ENCODE measurements at regions not wholly inside any gene's neighbourhood (a gene's known extent, or its start where the extent isn't known, plus 50 kb on each side); places are given as distances from the start of the nearest gene placed in this dataset.

GRCh38 chr2:23206650-23207049 lies 178.3 kb upstream of the KLHL29 start:
- H3K4me1 ChIP-seq (ENCODE audit: control insufficient read depth, low read depth, low read length), result no peaks in the 10 kb centered on the region
- no peaks in the 10 kb centered on the region for H3K27me3 ChIP-seq (ENCODE audit: insufficient read depth, low read length, poor library complexity)
- WGBS (ENCODE audit: extremely low coverage, insufficient coverage, low lambda C conversion rate), result no CpG with 5 or more reads among the region's 8 CpGs
- H2BK5ac ChIP-seq (ENCODE audit: low read length), result no peak overlapping the region
- no peak overlapping the region for H3K9ac ChIP-seq (ENCODE audit: low read length)
- H3K27ac ChIP-seq (ENCODE audit: low read depth, low read length), result no peak overlapping the region
- no peak overlapping the region for H2AK5ac ChIP-seq (ENCODE audit: low read length)
- H3K56ac ChIP-seq (ENCODE audit: low read length), result no peak overlapping the region
- H3K4me3 ChIP-seq (ENCODE audit: low read length), result no peak overlapping the region
- no peaks in the 10 kb centered on the region for H3K79me2 ChIP-seq (ENCODE audit: control insufficient read depth, insufficient read depth, low read length)
- H3K18ac ChIP-seq (ENCODE audit: low read length), result no peak overlapping the region
- no peak overlapping the region for H4K5ac ChIP-seq (ENCODE audit: low read length)
- no peak overlapping the region for H3K4ac ChIP-seq (ENCODE audit: low read depth, low read length)
- no peak overlapping the region for H3K4me2 ChIP-seq (ENCODE audit: low read length)
- no peaks in the 10 kb centered on the region for H3K36me3 ChIP-seq (ENCODE audit: control insufficient read depth, insufficient read depth, low read length)
- H2BK15ac ChIP-seq (replicated peaks; ENCODE audit: low read depth), result no peak overlapping the region
- H2BK120ac ChIP-seq (ENCODE audit: low read depth, low read length), result no peak overlapping the region
- H4K8ac ChIP-seq (ENCODE audit: low read depth, low read length), result no peak overlapping the region
- no peaks in the 10 kb centered on the region for H3K79me1 ChIP-seq (ENCODE audit: low read length)
- no peak overlapping the region for H3K23ac ChIP-seq (ENCODE audit: low read length)
- no peak for DNase-seq

DNA sequence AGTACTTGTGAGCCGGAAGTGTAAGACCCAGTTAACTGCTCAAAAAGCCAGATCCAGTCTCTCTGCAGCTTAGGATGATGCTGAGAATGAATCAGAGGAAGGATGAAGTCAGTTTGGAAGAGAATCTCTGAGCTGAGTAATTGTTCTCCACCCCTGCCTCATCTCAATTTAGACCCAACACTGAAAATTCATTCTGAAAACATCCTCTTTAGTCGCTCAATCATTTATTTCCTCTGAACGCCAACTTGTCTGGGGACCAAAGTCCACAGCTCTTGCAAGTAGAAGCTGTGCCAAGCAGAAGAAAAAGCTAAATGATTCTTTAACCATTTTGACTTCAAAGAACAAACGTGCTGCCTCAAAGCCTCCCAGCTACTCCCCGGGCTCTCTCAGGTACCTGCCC lies 177.1 kb upstream of the KLHL29 start:
- H2BK120ac ChIP-seq (ENCODE audit: low read depth, low read length), result no peak overlapping the region
- no peak overlapping the region for H2BK15ac ChIP-seq (replicated peaks; ENCODE audit: low read depth)
- H4K5ac ChIP-seq (ENCODE audit: low read length), result no peak overlapping the region
- H2AK5ac ChIP-seq (ENCODE audit: low read length), result no peak overlapping the region
- H3K79me2 ChIP-seq (ENCODE audit: control insufficient read depth, insufficient read depth, low read length), result no peaks in the 10 kb centered on the region
- no peak overlapping the region for H3K56ac ChIP-seq (ENCODE audit: low read length)
- no peak overlapping the region for H4K8ac ChIP-seq (ENCODE audit: low read depth, low read length)
- H3K36me3 ChIP-seq (ENCODE audit: control insufficient read depth, insufficient read depth, low read length), result no peaks in the 10 kb centered on the region
- H3K18ac ChIP-seq (ENCODE audit: low read length), result no peak overlapping the region
- H3K79me1 ChIP-seq (ENCODE audit: low read length), result no peaks in the 10 kb centered on the region
- no peak overlapping the region for H3K4me3 ChIP-seq (ENCODE audit: low read length)
- no peaks in the 10 kb centered on the region for H3K4me1 ChIP-seq (ENCODE audit: control insufficient read depth, low read depth, low read length)
- H2BK5ac ChIP-seq (ENCODE audit: low read length), result no peak overlapping the region
- DNase-seq, result no peak
- no peak overlapping the region for H3K4ac ChIP-seq (ENCODE audit: low read depth, low read length)
- no peak overlapping the region for H3K4me2 ChIP-seq (ENCODE audit: low read length)
- WGBS (ENCODE audit: extremely low coverage, insufficient coverage, low lambda C conversion rate), result no CpG with 5 or more reads among the region's 5 CpGs
- no peak overlapping the region for H3K23ac ChIP-seq (ENCODE audit: low read length)
- no peaks in the 10 kb centered on the region for H3K27me3 ChIP-seq (ENCODE audit: insufficient read depth, low read length, poor library complexity)
- H3K27ac ChIP-seq (ENCODE audit: low read depth, low read length), result no peak overlapping the region
- no peak overlapping the region for H3K9ac ChIP-seq (ENCODE audit: low read length)

- DNase-seq, result no peak
- Histone ChIP-seq H2BK15ac (replicated peaks; ENCODE audit: low read depth) (no peak overlapping the region), H3K4me2 (ENCODE audit: low read length) (no peak overlapping the region), H3K18ac (ENCODE audit: low read length) (no peak overlapping the region), H4K5ac (ENCODE audit: low read length) (no peak overlapping the region), H3K4ac (ENCODE audit: low read depth, low read length) (no peak overlapping the region), H3K9ac (ENCODE audit: low read length) (no peak overlapping the region), H2BK120ac (ENCODE audit: low read depth, low read length) (no peak overlapping the region), H3K4me3 (ENCODE audit: low read length) (no peak overlapping the region), H3K36me3 (ENCODE audit: control insufficient read depth, insufficient read depth, low read length) (no peaks in the 10 kb centered on the region), H2BK5ac (ENCODE audit: low read length) (no peak overlapping the region), H4K8ac (ENCODE audit: low read depth, low read length) (no peak overlapping the region), H3K79me1 (ENCODE audit: low read length) (no peaks in the 10 kb centered on the region), H3K23ac (ENCODE audit: low read length) (no peak overlapping the region), H3K79me2 (ENCODE audit: control insufficient read depth, insufficient read depth, low read length) (no peaks in the 10 kb centered on the region), H3K4me1 (ENCODE audit: control insufficient read depth, low read depth, low read length) (no peaks in the 10 kb centered on the region), H3K27ac (ENCODE audit: low read depth, low read length) (no peak overlapping the region), H2AK5ac (ENCODE audit: low read length) (no peak overlapping the region), H3K56ac (ENCODE audit: low read length) (no peak overlapping the region), H3K27me3 (ENCODE audit: insufficient read depth, low read length, poor library complexity) (no peaks in the 10 kb centered on the region)
- no CpG with 5 or more reads among the region's 2 CpGs for WGBS (ENCODE audit: extremely low coverage, insufficient coverage, low lambda C conversion rate)
These were observed 176.6 kb upstream of the KLHL29 start for GRCh38 chr2:23208339-23208738.

- DNase-seq, result no peak
- no CpG with 5 or more reads among the region's 1 CpG for WGBS (ENCODE audit: extremely low coverage, insufficient coverage, low lambda C conversion rate)
- Histone ChIP-seq H3K23ac (ENCODE audit: low read length) (no peak overlapping the region), H2BK5ac (ENCODE audit: low read length) (no peak overlapping the region), H3K79me1 (ENCODE audit: low read length) (no peaks in the 10 kb centered on the region), H3K9ac (ENCODE audit: low read length) (no peak overlapping the region), H3K27ac (ENCODE audit: low read depth, low read length) (no peak overlapping the region), H3K4me3 (ENCODE audit: low read length) (no peak overlapping the region), H3K4ac (ENCODE audit: low read depth, low read length) (no peak overlapping the region), H4K5ac (ENCODE audit: low read length) (no peak overlapping the region), H4K8ac (ENCODE audit: low read depth, low read length) (no peak overlapping the region), H2BK120ac (ENCODE audit: low read depth, low read length) (no peak overlapping the region), H3K27me3 (ENCODE audit: insufficient read depth, low read length, poor library complexity) (no peaks in the 10 kb centered on the region), H2AK5ac (ENCODE audit: low read length) (no peak overlapping the region), H3K18ac (ENCODE audit: low read length) (no peak overlapping the region), H3K79me2 (ENCODE audit: control insufficient read depth, insufficient read depth, low read length) (no peaks in the 10 kb centered on the region), H3K4me2 (ENCODE audit: low read length) (no peak overlapping the region), H3K56ac (ENCODE audit: low read length) (no peak overlapping the region), H2BK15ac (replicated peaks; ENCODE audit: low read depth) (no peak overlapping the region), H3K36me3 (ENCODE audit: control insufficient read depth, insufficient read depth, low read length) (no peaks in the 10 kb centered on the region), H3K4me1 (ENCODE audit: control insufficient read depth, low read depth, low read length) (no peaks in the 10 kb centered on the region)
These were observed 175.9 kb upstream of the KLHL29 start for GRCh38 chr2:23209059-23209458.

DNA sequence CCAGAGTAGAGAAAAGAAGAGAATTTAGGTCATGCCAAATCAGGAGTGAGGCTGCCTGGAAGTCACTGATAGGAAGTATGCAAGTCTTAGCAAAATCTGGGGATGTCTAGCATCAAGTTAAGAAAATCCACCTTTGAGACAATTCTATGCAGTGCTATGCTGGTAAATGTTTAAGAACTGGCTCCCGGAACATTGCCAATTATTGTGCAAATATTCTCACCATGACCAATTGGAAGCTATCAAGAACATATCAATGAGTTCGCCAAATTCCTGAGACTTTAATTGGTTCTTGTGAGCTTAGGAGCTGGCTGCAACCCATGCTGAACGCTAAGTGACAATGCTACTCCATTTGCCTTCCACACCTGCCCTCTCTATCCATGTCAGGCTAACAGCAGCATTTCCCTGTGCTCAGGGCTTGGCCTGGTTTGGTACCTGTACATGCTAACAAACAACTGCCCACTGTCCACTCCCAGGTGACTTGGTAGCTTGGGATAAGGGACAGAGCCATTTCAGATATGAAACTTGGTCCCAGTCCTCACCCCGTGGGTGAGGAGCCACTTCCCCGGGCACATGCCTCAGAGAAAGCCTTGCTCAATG lies 172.9 kb upstream of the KLHL29 start:
- H3K4me2 ChIP-seq (ENCODE audit: low read length), result no peak overlapping the region
- no peak for DNase-seq
- H3K27me3 ChIP-seq (ENCODE audit: insufficient read depth, low read length, poor library complexity), result no peaks in the 10 kb centered on the region
- no peak overlapping the region for H2BK120ac ChIP-seq (ENCODE audit: low read depth, low read length)
- no peak overlapping the region for H3K18ac ChIP-seq (ENCODE audit: low read length)
- WGBS (ENCODE audit: extremely low coverage, insufficient coverage, low lambda C conversion rate), result no CpG with 5 or more reads among the region's 5 CpGs
- H3K36me3 ChIP-seq (ENCODE audit: control insufficient read depth, insufficient read depth, low read length), result no peaks in the 10 kb centered on the region
- H2BK5ac ChIP-seq (ENCODE audit: low read length), result no peak overlapping the region
- no peak overlapping the region for H3K56ac ChIP-seq (ENCODE audit: low read length)
- no peak overlapping the region for H4K8ac ChIP-seq (ENCODE audit: low read depth, low read length)
- H3K9ac ChIP-seq (ENCODE audit: low read length), result no peak overlapping the region
- H3K4me3 ChIP-seq (ENCODE audit: low read length), result no peak overlapping the region
- H2BK15ac ChIP-seq (replicated peaks; ENCODE audit: low read depth), result no peak overlapping the region
- H3K4ac ChIP-seq (ENCODE audit: low read depth, low read length), result no peak overlapping the region
- H3K79me2 ChIP-seq (ENCODE audit: control insufficient read depth, insufficient read depth, low read length), result no peaks in the 10 kb centered on the region
- H3K79me1 ChIP-seq (ENCODE audit: low read length), result no peaks in the 10 kb centered on the region
- no peak overlapping the region for H2AK5ac ChIP-seq (ENCODE audit: low read length)
- H3K23ac ChIP-seq (ENCODE audit: low read length), result no peak overlapping the region
- H3K4me1 ChIP-seq (ENCODE audit: control insufficient read depth, low read depth, low read length), result no peaks in the 10 kb centered on the region
- H4K5ac ChIP-seq (ENCODE audit: low read length), result no peak overlapping the region
- H3K27ac ChIP-seq (ENCODE audit: low read depth, low read length), result no peak overlapping the region

- Histone ChIP-seq H3K27ac (ENCODE audit: low read depth, low read length) (no peak overlapping the region), H3K27me3 (ENCODE audit: insufficient read depth, low read length, poor library complexity) (no peaks in the 10 kb centered on the region), H2BK15ac (replicated peaks; ENCODE audit: low read depth) (no peak overlapping the region), H3K4me3 (ENCODE audit: low read length) (no peak overlapping the region), H3K4me2 (ENCODE audit: low read length) (no peak overlapping the region), H3K79me1 (ENCODE audit: low read length) (no peaks in the 10 kb centered on the region), H2AK5ac (ENCODE audit: low read length) (no peak overlapping the region), H3K4me1 (ENCODE audit: control insufficient read depth, low read depth, low read length) (no peaks in the 10 kb centered on the region), H3K36me3 (ENCODE audit: control insufficient read depth, insufficient read depth, low read length) (no peaks in the 10 kb centered on the region), H3K18ac (ENCODE audit: low read length) (no peak overlapping the region), H3K9ac (ENCODE audit: low read length) (no peak overlapping the region), H4K5ac (ENCODE audit: low read length) (no peak overlapping the region), H3K4ac (ENCODE audit: low read depth, low read length) (no peak overlapping the region), H3K79me2 (ENCODE audit: control insufficient read depth, insufficient read depth, low read length) (no peaks in the 10 kb centered on the region), H2BK120ac (ENCODE audit: low read depth, low read length) (no peak overlapping the region), H2BK5ac (ENCODE audit: low read length) (no peak overlapping the region), H3K23ac (ENCODE audit: low read length) (no peak overlapping the region), H3K56ac (ENCODE audit: low read length) (no peak overlapping the region), H4K8ac (ENCODE audit: low read depth, low read length) (no peak overlapping the region)
- DNase-seq, result no peak
- no CpG with 5 or more reads among the region's 7 CpGs for WGBS (ENCODE audit: extremely low coverage, insufficient coverage, low lambda C conversion rate)
These were observed 171.8 kb upstream of the KLHL29 start for GRCh38 chr2:23213196-23213595.
